Fibroblast of lung (primary cell): ENCODE measurements at regions not wholly inside any gene's neighbourhood (a gene's known extent, or its start where the extent isn't known, plus 50 kb on each side); places are given as distances from the start of the nearest gene placed in this dataset.

Experiments used
- DNase-seq, 2 donors: peaks; one replicate each; pipeline versions ENCODE4 v3.0.0 to v3.0.0-alpha.2; 2010; ENCODE audit warnings: low read depth in 2 of 2
- H2AFZ ChIP-seq: 2 replicates; pipeline ENCODE4 v1.5.1; 2012; ENCODE audit warnings: low read length, control low read depth, inconsistent platforms
- H3K27ac ChIP-seq: 2 replicates; pipeline ENCODE4 v1.5.1; 2011; ENCODE audit warnings: low read length, control low read depth; ENCODE audit not compliant: insufficient read depth
- H3K27me3 ChIP-seq: 2 replicates; pipeline ENCODE4 v1.5.1; 2011; ENCODE audit warnings: mild to moderate bottlenecking, low read length; ENCODE audit not compliant: control insufficient read depth, insufficient read depth
- H3K36me3 ChIP-seq: 2 replicates; pipeline ENCODE4 v1.5.1; 2011; ENCODE audit warnings: low read length; ENCODE audit not compliant: control insufficient read depth, insufficient read depth
- H3K4me1 ChIP-seq: 2 replicates; pipeline ENCODE4 v1.5.1; 2011; ENCODE audit warnings: low read length; ENCODE audit not compliant: control insufficient read depth, insufficient read depth; ENCODE audit errors: extremely low read depth
- H3K4me2 ChIP-seq: 2 replicates; pipeline ENCODE4 v1.5.1; 2011; ENCODE audit warnings: low read length, control low read depth; ENCODE audit not compliant: insufficient read depth; ENCODE audit errors: extremely low read depth
- H3K4me3 ChIP-seq, 4 experiments: fragments of 200-600 bp in 1 of 4; sonication (generic) in 1 of 4; replicated peaks in 1 of 4; 2 replicates each; pipeline ENCODE4 v1.5.1; 2011 to 2016; ENCODE audit warnings: low read length in 4 of 4, low read depth in 3 of 4, mild to moderate bottlenecking in 3 of 4, control low read depth in 2 of 4, inconsistent platforms in 1 of 4, mixed read lengths in 1 of 4; ENCODE audit not compliant: insufficient read depth in 1 of 4; ENCODE audit errors: control extremely low read depth in 1 of 4
- H3K79me2 ChIP-seq: 2 replicates; pipeline ENCODE4 v1.5.1; 2012; ENCODE audit warnings: mild to moderate bottlenecking, low read length, inconsistent platforms; ENCODE audit not compliant: control insufficient read depth, insufficient read depth
- H3K9ac ChIP-seq: 2 replicates; pipeline ENCODE4 v1.5.1; 2011; ENCODE audit warnings: mild to moderate bottlenecking, low read length, control low read depth; ENCODE audit not compliant: insufficient read depth
- H3K9me3 ChIP-seq: 2 replicates; pipeline ENCODE4 v1.5.1; 2012; ENCODE audit warnings: low read depth, low read length; ENCODE audit not compliant: control insufficient read depth, insufficient read depth
- H4K20me1 ChIP-seq: 2 replicates; pipeline ENCODE4 v1.5.1; 2011; ENCODE audit warnings: low read length; ENCODE audit not compliant: control insufficient read depth, insufficient read depth; ENCODE audit errors: extremely low read depth
- EZH2 ChIP-seq: IDR thresholded peaks from 2 replicates; pipeline ENCODE4 v1.5.1; 2012; ENCODE audit warnings: low read length, control low read depth, mild to moderate bottlenecking; ENCODE audit errors: missing control alignments
- TF ChIP-seq, protein P1 (sequence below), 2 donors: IDR thresholded peaks in 1 of 2; conservative IDR thresholded peaks in 1 of 2; 1 replicate in 1 of 2; 2 replicates in 1 of 2; pipeline ENCODE4 v1.5.1; 2011 to 2012; ENCODE audit warnings: low read length in 2 of 2, control low read depth in 1 of 2, inconsistent platforms in 1 of 2, low read depth in 1 of 2, mild to moderate bottlenecking in 1 of 2

DNA sequence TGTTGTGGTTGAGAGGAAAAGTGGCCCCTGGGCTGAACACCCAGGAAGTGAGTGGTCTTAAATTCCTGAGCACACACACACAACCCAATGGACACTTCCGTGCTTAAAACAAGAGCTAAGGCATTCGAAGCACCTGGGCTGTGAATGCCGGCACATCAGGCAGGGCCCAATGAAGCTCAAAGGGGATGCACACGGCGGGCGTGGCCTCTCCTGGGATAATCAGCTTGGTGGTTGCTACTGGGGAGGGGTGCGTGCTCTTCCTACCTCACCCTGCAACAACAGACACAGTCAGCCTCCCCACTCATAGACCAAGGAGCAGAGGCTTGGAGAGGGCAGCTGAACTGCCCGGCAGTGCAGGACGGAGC is 115.0 kb upstream of the TCERG1L start:
- H3K27ac ChIP-seq = no peak overlapping the region
- no peak overlapping the region for H3K4me3 ChIP-seq
- no peaks in the 10 kb centered on the region for H3K27me3 ChIP-seq
- no peak for DNase-seq
- no peaks in the 10 kb centered on the region for H3K9me3 ChIP-seq
- no peaks in the 10 kb centered on the region for H3K79me2 ChIP-seq
- H3K4me1 ChIP-seq = no peaks in the 10 kb centered on the region
- H2AFZ ChIP-seq = no peak overlapping the region
- H3K4me2 ChIP-seq = no peak overlapping the region
- no peak for TF ChIP-seq EZH2
- TF ChIP-seq, protein P1, sequence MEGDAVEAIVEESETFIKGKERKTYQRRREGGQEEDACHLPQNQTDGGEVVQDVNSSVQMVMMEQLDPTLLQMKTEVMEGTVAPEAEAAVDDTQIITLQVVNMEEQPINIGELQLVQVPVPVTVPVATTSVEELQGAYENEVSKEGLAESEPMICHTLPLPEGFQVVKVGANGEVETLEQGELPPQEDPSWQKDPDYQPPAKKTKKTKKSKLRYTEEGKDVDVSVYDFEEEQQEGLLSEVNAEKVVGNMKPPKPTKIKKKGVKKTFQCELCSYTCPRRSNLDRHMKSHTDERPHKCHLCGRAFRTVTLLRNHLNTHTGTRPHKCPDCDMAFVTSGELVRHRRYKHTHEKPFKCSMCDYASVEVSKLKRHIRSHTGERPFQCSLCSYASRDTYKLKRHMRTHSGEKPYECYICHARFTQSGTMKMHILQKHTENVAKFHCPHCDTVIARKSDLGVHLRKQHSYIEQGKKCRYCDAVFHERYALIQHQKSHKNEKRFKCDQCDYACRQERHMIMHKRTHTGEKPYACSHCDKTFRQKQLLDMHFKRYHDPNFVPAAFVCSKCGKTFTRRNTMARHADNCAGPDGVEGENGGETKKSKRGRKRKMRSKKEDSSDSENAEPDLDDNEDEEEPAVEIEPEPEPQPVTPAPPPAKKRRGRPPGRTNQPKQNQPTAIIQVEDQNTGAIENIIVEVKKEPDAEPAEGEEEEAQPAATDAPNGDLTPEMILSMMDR (conservative IDR thresholded peaks at IDR 0.05 in 1 of 2, IDR thresholded peaks at IDR 0.05 in 1 of 2; ENCODE audit: low read depth in 1 of 2, low read length in 2 of 2) = no peak
- no peak overlapping the region for H3K9ac ChIP-seq
- H3K36me3 ChIP-seq = no peaks in the 10 kb centered on the region
- H4K20me1 ChIP-seq = no peaks in the 10 kb centered on the region

DNA sequence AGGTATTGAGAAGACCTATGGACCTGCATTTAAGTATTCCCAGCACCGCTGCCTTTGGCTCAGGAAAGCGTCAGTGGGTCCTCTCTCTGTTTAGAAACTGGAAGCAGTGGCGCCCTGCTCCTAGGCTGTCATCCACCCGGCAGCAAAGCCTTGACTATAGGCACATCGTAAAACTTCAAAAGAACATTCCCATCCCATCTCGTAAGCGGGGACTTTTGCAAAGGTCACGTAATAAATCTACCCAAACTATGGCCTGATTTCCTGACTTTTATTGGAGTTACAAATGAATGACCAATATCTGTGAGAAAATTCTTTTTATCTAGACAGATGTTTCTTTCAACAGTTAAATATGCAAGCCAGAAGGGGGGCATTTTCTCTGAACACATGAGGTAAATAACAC is 115.8 kb upstream of the TCERG1L start:
- TF ChIP-seq EZH2 = no peak
- TF ChIP-seq, protein P1 (conservative IDR thresholded peaks at IDR 0.05 in 1 of 2, IDR thresholded peaks at IDR 0.05 in 1 of 2; ENCODE audit: low read depth in 1 of 2, low read length in 2 of 2) = no peak
- Histone ChIP-seq H3K9me3 (no peaks in the 10 kb centered on the region), H3K4me2 (no peak overlapping the region), H2AFZ (no peak overlapping the region), H4K20me1 (no peaks in the 10 kb centered on the region), H3K4me1 (no peaks in the 10 kb centered on the region), H3K79me2 (no peaks in the 10 kb centered on the region), H3K4me3 (no peak overlapping the region), H3K9ac (no peak overlapping the region), H3K27ac (no peak overlapping the region), H3K27me3 (no peaks in the 10 kb centered on the region), H3K36me3 (no peaks in the 10 kb centered on the region)
- DNase-seq = no peak

DNA sequence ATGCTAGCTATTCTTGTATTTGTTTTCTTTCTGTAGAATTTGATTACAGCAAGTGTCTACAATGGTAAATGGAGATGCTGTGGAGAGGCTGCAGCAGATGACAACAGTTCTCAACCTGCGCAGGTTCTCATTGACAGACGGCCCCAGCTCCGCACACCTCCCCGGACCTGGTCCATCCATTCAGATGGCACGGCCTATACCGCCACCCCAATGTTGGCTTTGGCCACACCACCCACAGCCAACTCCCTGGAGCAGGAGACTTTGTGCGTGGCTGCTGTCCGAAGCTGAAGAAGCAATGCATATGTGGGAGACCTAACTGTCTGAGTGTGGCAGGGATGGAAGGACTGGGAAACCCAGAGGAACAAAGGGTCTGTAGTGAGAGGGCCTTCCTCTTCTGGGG is 116.4 kb upstream of the TCERG1L start:
- Histone ChIP-seq H3K9ac (no peak overlapping the region), H3K4me1 (no peaks in the 10 kb centered on the region), H2AFZ (no peak overlapping the region), H3K79me2 (no peaks in the 10 kb centered on the region), H3K4me3 (no peak overlapping the region), H3K4me2 (no peak overlapping the region), H3K27me3 (no peaks in the 10 kb centered on the region), H4K20me1 (no peaks in the 10 kb centered on the region), H3K27ac (no peak overlapping the region), H3K9me3 (no peaks in the 10 kb centered on the region), H3K36me3 (no peaks in the 10 kb centered on the region)
- no peak for DNase-seq
- TF ChIP-seq, protein P1 (conservative IDR thresholded peaks at IDR 0.05 in 1 of 2, IDR thresholded peaks at IDR 0.05 in 1 of 2; ENCODE audit: low read depth in 1 of 2, low read length in 2 of 2) = no peak
- no peak for TF ChIP-seq EZH2
